Heart left ventricle (tissue), 16 donors: ENCODE measurements at regions not wholly inside any gene's neighbourhood (a gene's known extent, or its start where the extent isn't known, plus 50 kb on each side); places are given as distances from the start of the nearest gene placed in this dataset.

Experiments used
- ATAC-seq, 4 donors: fragments of 200-7000 bp; cut with Tn5 transposase; one replicate each; pipeline ENCODE4 v1.9.1; 2020 to 2022; ENCODE audit warnings: moderate library complexity in 4 of 4, mild to moderate bottlenecking in 3 of 4, moderate number of reproducible peaks in 1 of 4
- DNase-seq, 5 donors: peaks; one replicate each; pipeline ENCODE4 v3.0.0-alpha.2; 2020
- H3K27ac ChIP-seq, 12 donors: fragments of 200-600 bp; sonication (generic) in 4 of 12; one replicate each; pipeline versions ENCODE4 v1.5.0 to v1.8.0; 2016 to 2022; ENCODE audit warnings: mild to moderate bottlenecking in 2 of 12
- H3K27me3 ChIP-seq, 9 donors: fragments of 200-600 bp; sonication (generic) in 2 of 9; one replicate each; pipeline versions ENCODE4 v1.5.1 to v1.8.0; 2016 to 2022; ENCODE audit warnings: mild to moderate bottlenecking in 3 of 9
- H3K36me3 ChIP-seq, 9 donors: fragments of 200-600 bp; sonication (generic) in 2 of 9; one replicate each; pipeline versions ENCODE4 v1.5.0 to v1.8.0; 2018 to 2022; ENCODE audit warnings: mild to moderate bottlenecking in 2 of 9
- H3K4me1 ChIP-seq, 12 donors: fragments of 200-600 bp; sonication (generic) in 4 of 12; one replicate each; pipeline versions ENCODE4 v1.5.0 to v1.8.0; 2016 to 2022; ENCODE audit warnings: mild to moderate bottlenecking in 3 of 12
- H3K4me3 ChIP-seq, 12 donors: fragments of 200-600 bp; sonication (generic) in 4 of 12; one replicate each; pipeline versions ENCODE4 v1.5.0 to v1.8.0; 2017 to 2022; ENCODE audit warnings: mild to moderate bottlenecking in 9 of 12, moderate library complexity in 4 of 12
- H3K9me3 ChIP-seq, 12 donors: fragments of 200-600 bp; sonication (generic) in 4 of 12; one replicate each; pipeline versions ENCODE4 v1.5.0 to v1.8.0; 2016 to 2022; ENCODE audit warnings: mild to moderate bottlenecking in 1 of 12
- CTCF ChIP-seq, 12 donors: fragments of 200-600 bp; sonication (generic) in 4 of 12; IDR thresholded peaks; one replicate each; pipeline versions ENCODE4 v1.5.0 to v1.8.0; 2018 to 2022; ENCODE audit warnings: antibody characterized with exemption in 12 of 12, mild to moderate bottlenecking in 5 of 12
- POLR2A ChIP-seq, 2 donors: fragments of 450-650 bp; IDR thresholded peaks; one replicate each; pipeline ENCODE4 v1.6.1; 2017; ENCODE audit warnings: antibody characterized with exemption in 2 of 2, mild to moderate bottlenecking in 2 of 2, moderate library complexity in 2 of 2
- WGBS, 4 donors: extraction: QIAGEN DNeasy Blood & Tissue Kit in 2 of 4; methylation state at CpG; one replicate each; pipeline versions ENCODE4 v1.1.5 to v1.1.7; 2013 to 2018; 5-methylcytosine and 5-hydroxymethylcytosine counted together
- intact Hi-C, 10 donors: fragments of 100-400 bp; cut with DNase I; formaldehyde crosslinking; loops; one replicate each; pipeline versions ENCODE4 v1.11.1 to v1.14.2; 2022
- donor health status: ischemic (EF 13 %, LVEDD 7.1; RV severe dilation, severe dysfunction).
- donor health status: healthy with polysubstance abuse.
- donor health status: DM: no; HTN: yes; CAD: no.
- donor health status: DM: no; HTN: no; CAD: no.
- donor health status: ischemic (EF 25% LVEDD 6.9; RV normal size, moderate dysfunction).
- donor health status: ischemic (EF 25% LVEDD 5.7; RV mildly dilated, moderate dysfunction).
- donor health status: healthy.
- donor health status: DM: yes; HTN: yes; CAD: no.
- donor health status: ischemic (EF 35%, LVEDD 5.7; RV mildly dilated, moderate dysfunction).
- donor health status: nonischemic (EF 11% LVEDD 7.7; RV severe dilation, severe dysfunction).
- donor health status: DM: yes; HTN: yes; CAD: no.
- donor health status: PGD.
- donor health status: ischemic (EF 29% LVEDD 5.4; RV normal size, mild dysfunction).
- donor health status: nonischemic (EF 23%, LVEDD 6.1; RV moderate dilation, normal function).

GRCh38 chr22:27153386-27153785, 496.0 kb downstream of the MIAT start:
- ATAC-seq (no peak), DNase-seq (no peak)
- intact Hi-C loops, result no loop called here
- H3K4me1 ChIP-seq, result peaks cover 0 to 10% (median 0%) of the 10 kb centered on the region in 12 donors
- no peak overlapping the region for H3K27ac ChIP-seq
- H3K9me3 ChIP-seq, result peaks cover 0 to 9% (median 1%) of the 10 kb centered on the region in 12 donors
- no peak for TF ChIP-seq CTCF (IDR thresholded peaks at IDR 0.05)
- no peak for TF ChIP-seq POLR2A (IDR thresholded peaks at IDR 0.05)
- 93 to 99% (median 97%) methylated on average over 4 of the region's 4 CpGs for WGBS, 4 donors
- H3K36me3 ChIP-seq, result no peaks in the 10 kb centered on the region
- no peak overlapping the region for H3K4me3 ChIP-seq
- H3K27me3 ChIP-seq, result peaks cover 0 to 26% (median 5%) of the 10 kb centered on the region in 9 donors

- H3K4me1 ChIP-seq, result peaks cover 0 to 10% (median 0%) of the 10 kb centered on the region in 12 donors
- TF ChIP-seq CTCF (IDR thresholded peaks at IDR 0.05), result no peak
- TF ChIP-seq POLR2A (IDR thresholded peaks at IDR 0.05), result no peak
- intact Hi-C loops, result loop anchor here in 1 of 10 donors (5.0 kb wide), 1 partner anchor 1858 kb away; no protein-coding TSS in a partner anchor
- H3K27me3 ChIP-seq, result peaks cover 0 to 32% (median 0%) of the 10 kb centered on the region in 9 donors
- ATAC-seq (peak in 1 of 4 donors; percentile 65), DNase-seq (no peak)
- no peaks in the 10 kb centered on the region for H3K36me3 ChIP-seq
- 22 to 28% (median 26%) methylated on average over 12 of the region's 12 CpGs for WGBS, 4 donors
- no peak overlapping the region for H3K4me3 ChIP-seq
- H3K27ac ChIP-seq, result no peak overlapping the region
- peaks cover 0 to 9% (median 1%) of the 10 kb centered on the region in 12 donors for H3K9me3 ChIP-seq
Measured at GRCh38 chr22:27154717-27155116, 497.3 kb downstream of the MIAT start.

GRCh38 chr22:27156821-27157489, 499.6 kb downstream of the MIAT start:
- intact Hi-C loops, result loop anchor here in 1 of 10 donors (5.0 kb wide), 1 partner anchor 1855 kb away; no protein-coding TSS in a partner anchor
- Histone ChIP-seq H3K4me3 (no peak overlapping the region), H3K4me1 (no peaks in the 10 kb centered on the region), H3K9me3 (peaks cover 0 to 9% (median 1%) of the 10 kb centered on the region in 12 donors), H3K27ac (no peak overlapping the region), H3K36me3 (no peaks in the 10 kb centered on the region), H3K27me3 (peaks cover 0 to 29% (median 0%) of the 10 kb centered on the region in 9 donors)
- DNase-seq (no peak), ATAC-seq (no peak)
- no peak for TF ChIP-seq CTCF (IDR thresholded peaks at IDR 0.05)
- TF ChIP-seq POLR2A (IDR thresholded peaks at IDR 0.05), result no peak
- 84 to 89% (median 87%) methylated on average over 8 of the region's 8 CpGs for WGBS, 4 donors

- intact Hi-C loops, result loop anchor here in 1 of 10 donors (5.0 kb wide), 1 partner anchor 1854 kb away; no protein-coding TSS in a partner anchor
- Histone ChIP-seq H3K27me3 (peaks cover 0 to 38% (median 0%) of the 10 kb centered on the region in 9 donors), H3K27ac (no peak overlapping the region), H3K4me1 (no peaks in the 10 kb centered on the region), H3K36me3 (no peaks in the 10 kb centered on the region), H3K9me3 (peaks cover 0 to 3% (median 0%) of the 10 kb centered on the region in 12 donors), H3K4me3 (no peak overlapping the region)
- DNase-seq (no peak), ATAC-seq (no peak)
- no peak for TF ChIP-seq CTCF (IDR thresholded peaks at IDR 0.05)
- TF ChIP-seq POLR2A (IDR thresholded peaks at IDR 0.05), result no peak
- 58 to 62% (median 60%) methylated on average over 13 of the region's 13 CpGs for WGBS, 4 donors
Measured at GRCh38 chr22:27157666-27158370, 500.4 kb downstream of the MIAT start.
